ENCODE measurements at regions not wholly inside any gene's neighbourhood (a gene's known extent, or its start where the extent isn't known, plus 50 kb on each side); places are given as distances from the start of the nearest gene placed in this dataset.
"Not testable (repeated sequence)": the region's sequence is repeated elsewhere in the genome, so short reads cannot be mapped to it uniquely, and the experiment has no call there.

DNA sequence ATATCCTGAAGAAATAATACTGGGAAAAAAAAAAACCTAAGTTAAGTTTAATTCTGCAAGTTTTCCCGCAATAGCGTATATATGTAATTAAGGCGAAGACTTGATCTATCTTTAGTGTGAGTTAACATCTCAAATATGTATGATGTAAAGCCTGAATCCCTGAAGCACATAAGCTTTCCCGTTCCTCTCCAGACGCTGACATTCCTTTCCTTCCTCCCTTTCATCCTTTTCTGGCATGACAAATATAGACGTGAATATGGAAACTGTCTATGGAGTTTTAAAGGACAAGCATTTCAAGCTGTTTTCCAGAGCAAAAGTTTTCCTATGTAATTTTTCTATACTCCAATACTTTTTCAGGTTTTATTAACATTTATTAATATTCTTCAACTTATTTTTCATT, 637.0 kb downstream of the COL12A1 start:
- no peak for DNase-seq

DNA sequence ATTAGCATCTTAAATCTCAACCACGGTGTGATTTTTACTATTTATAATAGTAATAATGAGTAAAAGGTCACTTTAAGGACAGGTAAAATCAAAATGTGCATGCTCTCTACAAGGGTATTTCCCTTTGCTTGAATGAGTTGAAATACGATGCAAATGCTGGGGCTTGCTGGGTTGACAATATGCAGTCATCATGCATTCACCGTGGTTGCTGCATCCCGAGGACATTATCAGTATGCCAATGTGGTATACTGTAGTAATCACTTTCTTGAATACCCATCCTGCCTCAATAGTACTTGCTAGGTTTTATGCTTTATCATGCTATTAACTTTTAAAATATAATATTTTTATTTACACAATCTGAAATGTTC, 637.9 kb downstream of the COL12A1 start:
- DNase-seq, result not testable (repeated sequence)

DNA sequence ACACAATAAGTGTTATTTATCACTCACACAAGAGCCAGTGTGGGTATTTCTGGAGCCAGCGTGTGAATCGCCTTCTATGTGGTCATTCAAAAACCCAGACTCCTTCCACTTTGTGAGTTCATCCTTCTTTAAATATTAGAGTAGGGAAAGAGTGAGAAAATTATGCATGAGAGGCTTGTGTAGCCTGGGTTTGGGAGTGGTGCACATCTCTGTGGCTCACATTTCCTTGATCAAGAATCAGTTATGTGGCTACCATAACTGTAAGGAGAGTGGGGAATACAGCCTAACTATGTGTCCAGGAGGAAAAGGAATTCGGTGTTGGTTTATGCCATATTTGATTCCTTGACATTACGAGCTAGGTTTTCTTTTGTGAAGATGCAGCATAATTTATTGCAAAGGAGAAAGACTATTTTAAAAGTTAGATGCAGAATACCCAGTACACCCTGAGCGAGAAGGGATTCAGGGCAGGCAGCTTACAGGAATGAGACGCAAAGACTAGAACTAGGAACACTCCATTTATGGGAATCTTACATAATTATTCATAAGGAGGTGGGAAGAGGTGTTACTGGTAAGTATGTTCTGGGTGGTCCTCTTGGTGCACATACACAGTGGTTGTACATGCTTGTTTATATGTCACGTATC, 638.5 kb downstream of the COL12A1 start:
- DNase-seq, result no peak

DNA sequence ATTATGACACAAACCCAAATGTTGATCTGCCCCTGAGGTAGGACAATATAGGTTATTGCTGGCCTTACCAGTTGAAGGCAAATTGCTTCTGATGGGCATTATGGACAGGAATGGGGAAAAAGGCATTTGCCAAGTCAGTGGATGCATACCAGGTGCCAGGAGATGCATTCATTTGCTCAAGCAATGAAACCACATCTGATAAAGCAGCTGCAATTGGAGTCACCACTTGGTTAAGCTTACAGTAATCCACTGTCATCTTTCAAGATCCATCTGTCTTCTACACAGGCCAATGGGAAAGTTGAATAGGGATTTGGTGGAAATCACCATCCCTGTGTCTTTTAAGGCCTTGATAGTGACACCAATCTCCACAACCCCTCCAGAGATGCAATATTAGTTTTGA, 648.6 kb downstream of the COL12A1 start:
- DNase-seq, result no peak

DNA sequence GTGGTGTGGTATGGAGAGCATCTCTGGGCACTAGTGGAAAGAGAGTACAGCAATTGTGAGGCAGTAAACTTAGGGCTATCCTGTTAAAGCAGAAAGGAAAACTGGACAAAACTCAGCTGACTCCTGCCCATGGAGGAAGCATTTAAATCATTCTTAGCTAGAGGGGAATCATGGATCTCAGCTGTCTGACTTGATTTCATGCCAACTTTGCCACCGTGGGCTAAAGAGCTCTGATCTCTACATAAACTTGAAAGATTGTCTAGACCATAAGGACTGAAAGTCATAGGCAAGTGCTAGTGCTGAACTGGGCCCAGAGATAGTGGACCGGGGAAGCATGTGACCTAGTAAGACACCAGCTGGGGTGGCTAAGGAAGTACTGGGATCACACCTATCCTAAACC, 651.8 kb downstream of the COL12A1 start:
- no peak for DNase-seq

DNA sequence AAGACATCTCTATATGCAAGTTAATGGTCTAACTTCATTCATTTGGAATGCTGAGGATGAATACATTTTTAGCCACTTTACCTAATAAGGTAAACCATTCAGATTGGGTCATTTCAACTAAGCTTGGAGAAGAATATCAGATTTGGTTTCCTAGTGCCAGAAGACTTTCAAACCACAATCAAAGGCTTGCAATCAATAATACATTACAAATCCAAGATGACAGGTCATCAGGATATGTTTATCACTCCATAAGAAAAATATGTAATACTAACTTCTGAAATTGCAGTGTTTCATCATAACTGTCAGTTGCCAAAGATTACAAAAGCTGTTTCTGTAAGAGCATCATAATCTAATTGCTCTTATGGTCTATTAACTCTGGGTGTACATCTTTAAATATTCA, 654.0 kb downstream of the COL12A1 start:
- DNase-seq, result no peak

DNA sequence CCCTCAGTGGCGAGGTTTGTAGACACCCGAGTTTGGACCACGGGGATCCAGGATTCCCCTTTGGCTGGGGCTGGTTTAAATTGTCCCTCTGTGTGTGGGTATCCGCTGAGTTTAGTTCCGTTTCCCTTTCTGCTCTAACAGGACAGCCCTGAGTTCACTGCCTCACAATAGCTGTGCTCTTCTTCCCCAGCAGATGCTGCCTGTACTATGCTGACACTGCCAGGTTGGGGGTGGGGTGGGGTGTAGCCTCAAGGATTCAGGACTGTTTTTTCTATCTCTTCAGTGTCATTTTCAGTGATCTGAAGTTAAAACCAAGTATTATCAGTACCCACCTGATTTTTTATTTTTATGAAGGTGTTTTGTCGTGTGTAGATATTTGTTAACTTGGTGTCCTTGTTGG, 655.0 kb downstream of the COL12A1 start:
- no peak for DNase-seq

DNA sequence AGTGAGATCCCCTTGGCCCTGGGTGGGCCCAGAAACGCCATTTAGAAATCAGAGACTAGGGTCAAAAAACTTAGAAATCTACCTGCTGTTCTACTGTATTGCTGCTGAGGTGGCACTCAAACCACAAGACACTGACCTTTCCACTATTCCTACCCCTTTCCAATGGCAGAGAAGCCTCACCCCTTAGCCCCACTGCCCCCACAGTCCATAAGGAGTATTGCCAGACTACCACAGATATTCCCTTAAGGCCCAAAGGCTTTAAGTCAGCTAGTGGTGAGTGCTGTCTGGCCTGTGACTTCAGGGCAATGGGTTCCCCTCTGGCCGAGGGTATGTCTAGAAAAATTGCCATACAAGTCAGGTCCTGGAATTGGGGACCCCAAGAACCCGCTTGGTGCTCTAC, 656.1 kb downstream of the COL12A1 start:
- DNase-seq, result no peak

DNA sequence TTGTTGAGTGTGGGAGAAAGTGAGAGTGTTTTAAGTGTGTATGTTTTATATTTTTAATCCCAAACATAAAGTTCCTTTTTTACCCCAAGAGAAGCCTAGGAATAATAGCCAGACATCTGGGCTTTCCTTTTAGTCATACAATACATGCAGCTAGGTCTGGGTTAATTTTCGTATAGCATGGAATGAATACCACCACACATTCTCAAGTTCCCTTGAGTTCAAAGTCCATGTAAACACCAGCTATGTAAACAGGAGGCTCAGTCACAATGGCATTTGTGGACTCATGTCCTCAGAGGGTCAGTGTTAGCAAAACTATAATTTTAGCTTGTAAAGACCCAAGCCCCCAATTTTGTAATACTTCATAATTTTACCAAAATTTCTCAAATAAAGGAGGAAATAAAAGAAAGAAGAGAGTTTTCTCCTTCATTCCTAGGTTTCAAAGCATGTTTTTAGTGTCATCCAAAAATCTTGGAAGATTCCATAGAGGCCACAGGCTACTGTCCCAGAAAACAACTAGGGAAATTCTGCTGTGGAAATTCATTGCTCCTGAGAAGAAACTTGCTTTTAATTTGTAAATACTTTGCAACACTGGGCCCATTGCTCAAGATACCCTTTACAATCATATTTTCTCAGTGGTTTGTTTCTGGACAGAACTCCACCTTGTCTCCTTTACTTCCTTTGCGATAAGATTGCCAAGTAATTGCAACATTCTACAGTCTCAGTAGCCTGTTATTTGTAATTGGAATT, 671.2 kb downstream of the COL12A1 start:
- DNase-seq, result no peak

DNA sequence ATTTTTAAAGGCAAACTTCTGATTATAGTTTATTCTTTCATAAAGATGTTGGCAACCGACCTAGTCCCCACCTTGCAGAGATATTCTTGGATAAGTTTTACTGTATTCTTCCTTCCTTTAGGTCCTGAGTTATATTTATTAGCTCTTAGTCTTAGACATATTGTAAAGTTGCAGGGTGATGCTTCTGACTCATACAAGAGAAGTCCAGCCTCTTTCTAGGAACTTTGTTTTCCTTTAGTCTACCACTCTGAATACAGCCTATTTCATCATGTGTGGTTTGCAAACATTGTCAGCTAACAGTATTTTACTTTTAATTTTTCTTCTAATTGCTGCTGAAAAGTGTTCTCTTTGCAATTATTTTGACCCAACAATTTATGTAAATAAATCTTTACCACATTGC, 686.7 kb downstream of the COL12A1 start:
- DNase-seq, result no peak

DNA sequence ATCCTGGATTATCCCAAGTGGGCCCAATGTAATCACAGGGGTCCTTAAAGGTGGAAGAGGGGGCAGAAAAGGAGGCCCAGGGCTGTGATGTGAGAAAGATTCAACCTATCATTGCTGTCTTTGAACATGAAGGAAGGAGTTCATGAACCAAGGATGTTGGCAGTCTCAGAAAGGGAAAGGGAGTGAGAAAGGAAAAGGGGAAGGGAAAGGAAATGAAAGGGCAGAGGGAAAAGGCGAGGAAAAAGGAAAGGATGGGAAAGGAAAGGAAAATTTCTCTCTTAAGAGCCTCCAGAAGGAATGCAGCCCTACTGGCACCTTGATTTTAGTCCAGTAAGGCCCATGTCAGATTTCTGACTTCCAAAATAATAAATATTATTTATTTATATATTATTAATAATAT, 687.8 kb downstream of the COL12A1 start:
- no peak for DNase-seq

DNA sequence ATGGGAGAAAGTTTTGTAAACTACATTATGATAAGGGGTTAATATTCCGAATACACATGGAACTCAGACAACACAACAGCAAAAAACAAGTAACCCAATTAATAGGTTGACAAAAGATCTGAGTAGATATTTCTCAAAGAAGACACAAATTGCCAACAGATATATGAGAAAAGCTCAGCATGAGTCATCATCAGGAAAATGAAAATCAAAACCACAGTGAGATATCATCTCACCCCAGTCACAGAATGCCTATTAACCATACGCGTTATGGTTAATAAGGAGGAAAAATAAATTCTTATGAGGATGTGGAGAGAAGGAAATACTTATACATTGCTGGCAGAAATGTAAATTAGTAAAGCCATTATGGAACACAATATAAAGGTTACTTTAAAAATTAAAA, 695.0 kb downstream of the COL12A1 start:
- no peak for DNase-seq

DNA sequence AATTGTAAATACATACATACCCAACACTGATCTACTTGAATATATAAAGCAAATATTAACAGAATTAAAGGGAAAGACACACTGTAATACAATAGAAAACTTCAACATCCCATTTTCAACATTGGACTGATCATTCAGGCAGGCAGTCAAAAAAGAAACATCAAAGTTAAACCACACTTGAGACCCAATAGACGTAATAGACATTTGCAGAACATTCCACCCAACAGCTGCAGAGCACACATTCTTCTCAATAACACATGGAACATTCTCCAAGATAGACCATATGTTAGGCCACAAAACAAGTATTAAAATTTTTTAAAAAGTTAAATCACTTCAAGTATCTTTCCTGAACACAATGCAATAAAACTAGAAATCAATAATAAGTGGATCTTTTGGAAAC, 698.2 kb downstream of the COL12A1 start:
- DNase-seq, result no peak

DNA sequence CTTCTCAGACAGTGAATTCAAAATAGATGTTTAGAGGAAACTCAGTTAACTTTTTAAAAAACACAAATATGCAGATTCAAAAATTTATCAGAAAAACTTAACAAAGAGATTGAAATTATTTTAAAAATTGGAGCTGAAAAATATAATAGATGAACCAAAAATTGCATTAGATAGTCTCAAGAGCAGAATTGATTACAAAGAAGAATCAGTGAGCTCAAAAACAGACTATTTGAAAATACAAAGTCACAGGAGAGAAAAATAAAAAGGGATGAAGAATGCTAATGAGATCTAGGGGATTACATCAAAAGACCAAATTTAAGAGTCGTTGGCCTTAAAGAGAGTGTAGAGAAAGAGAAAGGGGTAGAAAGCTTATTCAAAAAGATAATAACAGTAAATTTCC, 700.5 kb downstream of the COL12A1 start:
- DNase-seq, result no peak

DNA sequence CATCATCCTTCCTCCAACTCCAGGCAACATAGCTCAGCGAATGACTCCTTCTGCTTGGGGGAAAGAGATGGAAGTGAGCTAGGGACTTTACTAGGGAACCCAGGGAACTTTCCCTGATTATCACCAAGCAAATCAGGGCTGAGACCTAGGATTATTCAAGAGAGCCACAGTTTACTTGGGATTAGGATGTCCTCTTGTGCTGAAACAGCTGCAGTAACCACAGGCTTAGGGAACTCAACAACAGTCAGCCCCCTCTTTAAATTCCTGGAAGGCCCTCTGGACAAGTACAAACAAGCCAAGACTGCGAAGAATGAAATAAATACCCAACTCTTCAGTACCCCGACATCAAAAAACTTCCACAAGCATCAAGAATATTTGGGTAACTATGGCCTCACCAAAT, 700.9 kb downstream of the COL12A1 start:
- no peak for DNase-seq

DNA sequence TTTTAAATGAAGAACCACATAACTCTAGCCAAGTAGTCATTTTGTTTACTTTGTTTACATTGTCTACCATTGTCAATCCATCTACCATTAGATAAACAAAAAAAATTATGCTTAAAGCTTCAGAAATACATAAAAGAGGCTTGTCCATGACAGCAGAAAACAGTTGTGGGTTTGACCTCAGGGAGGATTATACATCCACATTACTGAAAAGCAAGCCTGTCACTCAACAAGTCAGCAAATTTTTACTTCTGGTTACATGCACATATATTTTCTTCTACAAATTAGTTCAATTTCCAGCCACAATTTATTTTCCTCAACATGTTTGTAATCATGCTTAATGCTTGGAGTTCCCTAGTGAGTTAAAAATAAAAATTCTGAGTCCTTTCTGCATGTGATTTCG, 713.3 kb downstream of the COL12A1 start:
- DNase-seq, result no peak

DNA sequence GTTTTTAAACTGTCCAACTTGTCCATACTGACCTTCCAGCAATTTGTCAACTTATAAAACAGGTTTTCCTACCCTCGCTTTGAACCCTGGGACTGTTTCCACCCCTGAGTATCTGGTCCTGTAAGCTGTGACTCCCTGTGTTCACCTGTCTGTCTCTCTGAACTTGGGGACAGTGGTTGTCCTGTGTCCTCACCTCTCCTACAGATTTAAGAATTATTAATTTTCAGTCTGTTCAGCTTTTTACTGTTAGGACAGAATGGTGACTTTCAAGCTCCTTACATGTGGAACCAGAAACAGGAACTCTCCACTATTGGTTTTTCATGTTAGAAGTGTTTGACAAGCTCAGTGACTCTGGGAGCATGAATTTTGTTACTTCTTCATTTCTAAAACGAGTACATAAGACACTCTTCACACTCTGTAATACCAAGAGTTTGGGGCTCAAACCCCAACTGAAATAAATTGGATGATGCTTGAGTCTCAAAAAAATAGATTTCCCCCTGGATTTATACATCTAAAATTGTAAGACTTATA, 713.9 kb downstream of the COL12A1 start:
- DNase-seq, result no peak

DNA sequence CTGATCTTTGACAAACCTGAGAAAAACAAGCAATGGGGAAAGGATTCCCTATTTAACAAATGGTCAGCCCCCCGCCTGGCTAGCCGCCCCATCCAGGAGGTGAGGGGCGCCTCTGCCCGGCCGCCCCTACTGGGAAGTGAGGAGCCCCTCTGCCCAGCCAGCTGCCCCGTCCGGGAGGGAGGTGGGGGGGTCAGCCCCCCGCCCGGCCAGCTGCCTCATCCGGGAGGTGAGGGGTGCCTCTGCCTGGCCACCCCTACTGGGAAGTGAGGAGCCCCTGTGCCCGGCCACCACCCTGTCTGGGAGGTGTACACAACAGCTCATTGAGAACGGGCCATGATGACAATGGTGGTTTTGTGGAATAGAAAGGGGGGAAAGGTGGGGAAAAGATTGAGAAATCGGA, 717.1 kb downstream of the COL12A1 start:
- not testable (repeated sequence) for DNase-seq

DNA sequence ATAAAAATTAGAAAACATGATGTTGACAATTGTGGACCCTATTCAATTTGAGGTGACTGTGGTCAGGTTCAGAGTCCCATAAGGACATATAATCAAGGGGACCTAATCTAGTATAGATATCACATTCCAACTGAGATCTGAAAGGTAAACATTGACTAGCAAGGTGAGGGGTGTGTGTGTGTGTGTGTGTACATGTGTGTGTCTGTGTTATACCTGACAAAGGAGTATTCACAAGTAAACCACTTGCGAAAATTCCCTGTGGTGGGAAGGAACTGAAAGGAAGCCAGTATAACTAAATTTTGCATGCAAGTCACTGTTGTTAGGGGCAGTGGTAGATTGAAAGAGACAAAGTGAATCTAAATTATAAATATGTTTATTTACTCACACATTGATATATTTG, 723.7 kb downstream of the COL12A1 start:
- DNase-seq, result no peak

DNA sequence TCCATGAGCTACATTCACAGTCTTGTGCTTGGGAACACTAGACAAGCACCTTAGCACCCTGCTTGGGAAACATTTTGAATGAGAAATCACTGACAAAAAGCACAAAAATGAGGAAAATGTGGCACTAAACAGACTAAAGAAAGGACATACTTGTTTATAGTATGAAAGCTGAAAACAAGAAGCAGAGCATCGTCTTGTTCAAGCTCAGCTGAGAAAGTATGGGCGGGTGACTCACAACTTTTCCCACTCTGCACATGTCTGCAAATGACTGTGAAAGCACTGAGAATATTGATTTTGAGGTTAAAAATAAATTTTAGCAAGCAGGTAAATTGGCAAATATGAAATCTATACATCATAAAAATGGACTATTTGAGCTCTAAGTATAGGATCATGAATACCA, 725.3 kb downstream of the COL12A1 start:
- no peak for DNase-seq

DNA sequence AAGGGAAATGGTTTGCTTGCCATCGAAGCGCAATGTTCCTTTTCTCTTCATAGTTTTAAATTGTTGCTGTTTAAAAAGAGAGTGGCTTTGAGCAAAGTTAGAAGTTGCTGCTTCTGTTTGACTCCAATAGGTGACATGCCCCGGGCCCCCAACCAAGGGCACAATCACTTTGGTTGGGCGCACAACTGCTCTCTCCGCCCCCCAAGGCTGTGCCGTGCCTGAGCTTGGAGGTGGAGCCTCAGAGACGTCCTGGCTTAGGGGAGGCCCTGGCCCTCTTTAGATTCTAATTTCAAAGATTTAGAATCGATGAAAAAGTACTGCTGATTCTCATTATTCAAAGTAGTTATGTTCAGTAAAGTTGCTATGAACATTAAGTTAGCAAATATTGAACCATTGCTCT, 725.9 kb downstream of the COL12A1 start:
- no peak for DNase-seq

DNA sequence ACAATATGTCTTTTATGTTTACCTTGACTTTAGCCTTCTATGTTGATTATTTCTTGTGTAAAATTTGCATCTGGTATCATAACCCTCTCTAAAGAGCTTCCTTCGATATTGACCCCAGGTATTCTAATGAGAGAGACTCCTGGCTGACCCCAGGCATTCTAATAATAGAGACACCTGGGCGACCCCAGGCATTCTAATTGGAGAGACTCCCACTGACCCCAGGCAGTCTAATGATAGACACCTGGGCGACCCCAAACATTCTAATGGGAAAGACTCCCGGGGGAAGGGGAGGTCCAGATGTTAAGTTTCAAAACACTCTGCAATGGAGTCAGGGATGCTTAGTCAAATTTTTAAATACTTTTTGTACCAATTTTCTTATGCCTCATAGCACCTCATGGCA, 726.4 kb downstream of the COL12A1 start:
- DNase-seq, result no peak

DNA sequence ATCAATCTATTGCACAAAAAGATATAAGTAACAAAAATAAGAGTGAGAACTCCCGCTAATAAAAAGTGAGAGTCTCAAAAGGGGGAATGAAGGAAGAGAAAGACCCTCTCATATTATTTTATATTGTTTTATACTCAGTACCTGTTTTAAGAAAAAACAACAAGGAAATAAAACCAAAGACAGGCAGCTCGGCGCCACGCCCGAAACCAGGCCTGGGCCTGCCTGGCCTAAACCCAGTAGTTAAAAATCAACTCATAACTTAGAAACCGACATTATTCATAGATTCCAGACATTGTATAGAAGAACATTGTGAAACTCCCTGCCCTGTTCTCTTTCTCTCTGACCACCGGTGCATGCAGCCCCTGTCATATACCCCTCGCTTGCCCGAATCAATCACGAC, 731.8 kb downstream of the COL12A1 start:
- not testable (repeated sequence) for DNase-seq

DNA sequence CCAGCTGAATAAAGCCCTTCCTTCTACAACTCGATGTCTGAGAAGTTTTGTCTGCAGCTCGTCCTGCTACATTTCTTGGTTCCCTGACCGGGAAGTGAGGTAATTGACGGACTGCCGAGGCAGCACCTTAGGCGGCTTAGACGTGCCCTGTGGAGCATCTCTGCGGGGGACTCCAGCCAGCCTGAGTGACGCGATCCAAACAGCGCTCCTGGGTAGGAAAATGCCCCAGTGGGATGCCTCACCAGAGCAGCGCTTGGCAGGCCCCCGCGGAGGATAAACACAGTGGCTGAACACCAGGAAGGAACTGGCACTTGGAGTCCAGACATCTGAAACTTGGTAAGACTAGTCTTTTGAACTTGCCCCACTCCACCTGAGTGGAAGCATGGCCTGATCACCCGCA, 737.3 kb downstream of the COL12A1 start:
- DNase-seq, result not testable (repeated sequence)
